GM12878 (cell line): ENCODE measurements at regions not wholly inside any gene's neighbourhood (a gene's known extent, or its start where the extent isn't known, plus 50 kb on each side); places are given as distances from the start of the nearest gene placed in this dataset.

Experiments
- ATAC-seq: fragments of 200-7000 bp; cut with Tn5 transposase; 3 replicates; pipeline ENCODE4 v1.9.1; 2020; ENCODE audit warnings: mild to moderate bottlenecking, moderate library complexity
- BruUV-seq: library from RNA; stranded (reverse); fragments of 400-500 nt; replicated peaks from 2 replicates; lab custom pipeline; 2021; lab: Mats Ljungman, UMichigan
- CTCF ChIA-PET: fragments of 300-600 bp; sonication (Branson Sonifier 250); formaldehyde crosslinking; extraction: SDS; loops from one replicate; lab custom pipeline; 2021; ENCODE audit warnings: inconsistent platforms; lab: Yijun Ruan, JAX
- POLR2A ChIA-PET: fragments of 350-600 bp; formaldehyde crosslinking; extraction: SDS; loops from one replicate; lab custom pipeline; 2021; ENCODE audit warnings: inconsistent platforms; lab: Charles Lee
- RAD21 ChIA-PET: fragments of 300-600 bp; sonication (Branson Sonifier 250); formaldehyde crosslinking; loops from one replicate; lab custom pipeline; 2023; ENCODE audit warnings: antibody characterized with exemption; ENCODE audit not compliant: unreplicated experiment; lab: Charles Lee
- SMC1A ChIA-PET: fragments of 300-600 bp; sonication (Branson Sonifier 250); formaldehyde crosslinking; loops from one replicate; lab custom pipeline; 2023; ENCODE audit not compliant: unreplicated experiment, uncharacterized antibody; lab: Charles Lee
- DNase-seq: peaks from one replicate; pipeline ENCODE4 v3.0.0-alpha.2; 2011; ENCODE audit warnings: low read depth, low spot score
- FAIRE-seq: peaks from 3 replicates; lab custom pipeline; 2011; peaks lifted over from hg19 to GRCh38; lab: Jason Lieb, UNC
- H2AFZ ChIP-seq: 2 replicates; pipeline ENCODE4 v1.6.0; 2011; ENCODE audit warnings: low read depth, low read length, control low read depth; ENCODE audit not compliant: control insufficient read depth
- H3K27ac ChIP-seq: 2 replicates; pipeline ENCODE4 v1.5.1; 2011; ENCODE audit warnings: control low read depth; ENCODE audit not compliant: control insufficient read depth, insufficient read depth
- H3K27me3 ChIP-seq, 2 experiments: replicated peaks in 1 of 2; 2 replicates each; pipeline versions ENCODE4 v1.6.0 to v1.6.1; 2011; ENCODE audit warnings: low read length in 1 of 2; ENCODE audit not compliant: control insufficient read depth in 2 of 2, insufficient read depth in 2 of 2
- H3K36me3 ChIP-seq, 2 experiments: 2 replicates each; pipeline ENCODE4 v1.5.1; 2011; ENCODE audit warnings: low read length in 1 of 2; ENCODE audit not compliant: control insufficient read depth in 2 of 2, insufficient read depth in 2 of 2
- H3K4me1 ChIP-seq: 2 replicates; pipeline ENCODE4 v1.6.1; 2011; ENCODE audit warnings: mild to moderate bottlenecking, low read length, moderate library complexity, mixed read lengths; ENCODE audit not compliant: control insufficient read depth, insufficient read depth
- H3K4me2 ChIP-seq: 2 replicates; pipeline ENCODE4 v1.6.0; 2011; ENCODE audit warnings: control low read depth; ENCODE audit not compliant: control insufficient read depth, insufficient read depth
- H3K4me3 ChIP-seq: fragments of 200-600 bp; sonication (generic); 2 replicates; pipeline ENCODE4 v1.5.1; 2016
- H3K79me2 ChIP-seq: 2 replicates; pipeline ENCODE4 v1.6.0; 2011; ENCODE audit warnings: low read length; ENCODE audit not compliant: control insufficient read depth, insufficient read depth
- H3K9ac ChIP-seq: 2 replicates; pipeline ENCODE4 v1.8.0; 2011; ENCODE audit warnings: low read length, control low read depth, mixed read lengths; ENCODE audit not compliant: control insufficient read depth, insufficient read depth
- H3K9me3 ChIP-seq: replicated peaks from 3 replicates; pipeline ENCODE4 v1.5.1; 2011; ENCODE audit warnings: mild to moderate bottlenecking, low read length; ENCODE audit not compliant: control insufficient read depth, insufficient read depth
- H4K20me1 ChIP-seq: 2 replicates; pipeline ENCODE4 v1.6.0; 2011; ENCODE audit not compliant: control insufficient read depth, insufficient read depth
- CHD2 ChIP-seq: IDR thresholded peaks from 2 replicates; pipeline ENCODE4 v1.6.1; 2011; ENCODE audit warnings: low read depth, low read length, improper control_type of control experiment, borderline replicate concordance
- ESRRA ChIP-seq: IDR thresholded peaks from 2 replicates; pipeline ENCODE4 v1.6.1; 2012; ENCODE audit warnings: mild to moderate bottlenecking, low read length, improper control_type of control experiment
- FOXM1 ChIP-seq: IDR thresholded peaks from 2 replicates; pipeline ENCODE4 v1.6.1; 2012; ENCODE audit warnings: low read depth, mild to moderate bottlenecking, inconsistent platforms, low read length, moderate library complexity
- HCFC1 ChIP-seq: fragments of 150-350 bp; IDR thresholded peaks from 2 replicates; pipeline ENCODE4 v1.6.1; 2014; ENCODE audit warnings: low read length
- HDGF ChIP-seq: fragments of 450-650 bp; IDR thresholded peaks from 2 replicates; pipeline ENCODE4 v1.6.1; 2016; ENCODE audit warnings: antibody characterized with exemption
- NKRF ChIP-seq: fragments of 450-650 bp; conservative IDR thresholded peaks from 2 replicates; pipeline ENCODE4 v1.6.1; 2017; ENCODE audit warnings: mild to moderate bottlenecking, moderate library complexity
- PKNOX1 ChIP-seq: fragments of 450-650 bp; IDR thresholded peaks from 2 replicates; pipeline ENCODE4 v1.6.1; 2016; ENCODE audit warnings: mild to moderate bottlenecking
- POLR2AphosphoS5 ChIP-seq: IDR thresholded peaks from 2 replicates; pipeline ENCODE4 v1.6.1; 2011; ENCODE audit warnings: mild to moderate bottlenecking, low read length, inconsistent platforms
- SKIL ChIP-seq: fragments of 450-650 bp; IDR thresholded peaks from 2 replicates; pipeline ENCODE4 v1.6.1; 2017; ENCODE audit warnings: mild to moderate bottlenecking, low read depth, inconsistent platforms; ENCODE audit not compliant: poor library complexity, severe bottlenecking
- SP1 ChIP-seq: IDR thresholded peaks from one replicate; pipeline ENCODE4 v1.6.1; 2011; ENCODE audit warnings: low read depth, low read length
- TBL1XR1 ChIP-seq: IDR thresholded peaks from 2 replicates; pipeline ENCODE4 v1.6.1; 2012; ENCODE audit warnings: low read depth, low read length, improper control_type of control experiment
- TCF12 ChIP-seq: IDR thresholded peaks from 2 replicates; pipeline ENCODE4 v1.6.1; 2011; ENCODE audit warnings: low read depth, mild to moderate bottlenecking, low read length
- USF1 ChIP-seq: IDR thresholded peaks from 2 replicates; pipeline ENCODE4 v1.6.1; 2011; ENCODE audit warnings: borderline replicate concordance, low read depth, mild to moderate bottlenecking, moderate library complexity, mixed read lengths, low read length; ENCODE audit not compliant: insufficient read depth; ENCODE audit errors: extremely low read length
- WGBS: methylation state at CpG from one replicate; pipeline ENCODE4 v1.1.6; 2016; ENCODE audit warnings: low lambda C conversion rate; ENCODE audit not compliant: insufficient replicate concordance, insufficient coverage; ENCODE audit errors: missing lambda C conversion rate; 5-methylcytosine and 5-hydroxymethylcytosine counted together
- in situ Hi-C: fragments of 300-500 bp; cut with MboI; formaldehyde crosslinking; loops from 9 replicates; pipeline ENCODE4 v1.14.3; 2018; ENCODE audit warnings: mixed read lengths
- intact Hi-C: fragments of 100-400 bp; cut with micrococcal nuclease; formaldehyde crosslinking; loops from one replicate; pipeline ENCODE4 v1.14.2; 2022; ENCODE audit not compliant: unreplicated experiment

GRCh38 chr18:60599995-60600394 is 227.4 kb upstream of the MC4R start:
- FAIRE-seq: no peak
- intact Hi-C loops: no loop called here
- Histone ChIP-seq H3K27ac (no peak overlapping the region), H4K20me1 (no peaks in the 10 kb centered on the region), H3K79me2 (no peaks in the 10 kb centered on the region), H3K4me1 (0 out of 2 replicates have a peak, but pooled peaks cover 2% of the 10 kb centered on the region), H3K27me3 (no peaks in the 10 kb centered on the region), H3K4me2 (no peak overlapping the region), H3K4me3 (no peak overlapping the region), H3K9ac (no peak overlapping the region), H3K36me3 (no peaks in the 10 kb centered on the region), H2AFZ (no peak overlapping the region), H3K9me3 (no peaks in the 10 kb centered on the region)
- WGBS: 0% methylated on average over 2 of the region's 2 CpGs
- ChIA-PET SMC1A (no interaction called here), CTCF (no interaction called here), RAD21 (no interaction called here), POLR2A (no interaction called here)
- in situ Hi-C loops: no loop called here
- no peak; the same call in 2 of the 3 replicates for ATAC-seq
- TF ChIP-seq SP1 (no peak), USF1 (no peak), HCFC1 (no peak), POLR2AphosphoS5 (no peak)
- BruUV-seq: no TSS peak
- DNase-seq: no peak

GRCh38 chr18:60601249-60601648 is 228.7 kb upstream of the MC4R start:
- WGBS: 32% methylated on average over 2 of the region's 2 CpGs
- FAIRE-seq: no peak
- H3K36me3 ChIP-seq: no peaks in the 10 kb centered on the region
- in situ Hi-C loops (no loop called here), intact Hi-C loops (no loop called here)
- H3K4me2 ChIP-seq: no peak overlapping the region
- no peak overlapping the region for H2AFZ ChIP-seq
- RAD21 ChIA-PET: no interaction called here
- DNase-seq: no peak
- CTCF ChIA-PET: no interaction called here
- H4K20me1 ChIP-seq: no peaks in the 10 kb centered on the region
- no TSS peak for BruUV-seq
- no peaks in the 10 kb centered on the region for H3K9me3 ChIP-seq
- H3K4me3 ChIP-seq: no peak overlapping the region
- H3K27ac ChIP-seq: no peak overlapping the region
- SMC1A ChIA-PET: interaction anchor here (1.4 kb wide), 1 partner anchor 13 kb away, joined by 4 read pairs; no protein-coding TSS in a partner anchor
- 0 out of 2 replicates have a peak, but pooled peaks cover 2% of the 10 kb centered on the region for H3K4me1 ChIP-seq
- H3K79me2 ChIP-seq: no peaks in the 10 kb centered on the region
- no peaks in the 10 kb centered on the region for H3K27me3 ChIP-seq
- H3K9ac ChIP-seq: no peak overlapping the region
- no peak for ATAC-seq
- POLR2A ChIA-PET: no interaction called here
- TF ChIP-seq NKRF (no peak), TCF12 (no peak), TBL1XR1 (no peak), CHD2 (no peak), PKNOX1 (no peak), FOXM1 (no peak), HDGF (no peak), ESRRA (no peak), SKIL (no peak)
